Left lung (tissue), 4 donors: ENCODE measurements at regions not wholly inside any gene's neighbourhood (a gene's known extent, or its start where the extent isn't known, plus 50 kb on each side); places are given as distances from the start of the nearest gene placed in this dataset.
"Not testable (repeated sequence)": the region's sequence is repeated elsewhere in the genome, so short reads cannot be mapped to it uniquely, and the experiment has no call there.

Source experiments
- ATAC-seq: fragments of 200-7000 bp; cut with Tn5 transposase; one replicate; pipeline ENCODE4 v1.9.1; 2020; ENCODE audit warnings: moderate library complexity
- DNase-seq, 4 donors: peaks; one replicate each; pipeline ENCODE4 v3.0.0-alpha.2; 2013 to 2020
- H3K27ac ChIP-seq, 2 donors: fragments of 200-600 bp; sonication (generic) in 1 of 2; one replicate each; pipeline versions ENCODE4 v1.5.0 to v1.8.0; 2020 to 2021
- H3K27me3 ChIP-seq, 2 donors: fragments of 200-600 bp; sonication (generic) in 1 of 2; one replicate each; pipeline versions ENCODE4 v1.5.0 to v1.8.0; 2020 to 2021
- H3K36me3 ChIP-seq, 2 donors: fragments of 200-600 bp; sonication (generic) in 1 of 2; one replicate each; pipeline versions ENCODE4 v1.5.0 to v1.8.0; 2020 to 2021
- H3K4me1 ChIP-seq, 2 donors: fragments of 200-600 bp; one replicate each; pipeline ENCODE4 v1.8.0; 2021
- H3K4me3 ChIP-seq, 2 donors: fragments of 200-600 bp; sonication (generic) in 1 of 2; one replicate each; pipeline versions ENCODE4 v1.5.0 to v1.8.0; 2020 to 2021; ENCODE audit warnings: mild to moderate bottlenecking in 1 of 2
- H3K9me3 ChIP-seq, 2 donors: fragments of 200-600 bp; sonication (generic) in 1 of 2; one replicate each; pipeline versions ENCODE4 v1.5.0 to v1.8.0; 2020 to 2021
- intact Hi-C, 2 donors: fragments of 100-400 bp; cut with DNase I; formaldehyde crosslinking; loops; one replicate each; pipeline versions ENCODE4 v1.11.2 to v1.14.2; 2022
- TF ChIP-seq, protein P1 (sequence below), 2 donors: fragments of 200-600 bp; sonication (generic) in 1 of 2; IDR thresholded peaks; one replicate each; pipeline versions ENCODE4 v1.5.0 to v1.8.0; 2021; ENCODE audit warnings: antibody characterized with exemption in 2 of 2
- donor health status: DM: no; HTN: yes; CAD: no.
- donor health status: DM: no; HTN: no; CAD: no.

DNA sequence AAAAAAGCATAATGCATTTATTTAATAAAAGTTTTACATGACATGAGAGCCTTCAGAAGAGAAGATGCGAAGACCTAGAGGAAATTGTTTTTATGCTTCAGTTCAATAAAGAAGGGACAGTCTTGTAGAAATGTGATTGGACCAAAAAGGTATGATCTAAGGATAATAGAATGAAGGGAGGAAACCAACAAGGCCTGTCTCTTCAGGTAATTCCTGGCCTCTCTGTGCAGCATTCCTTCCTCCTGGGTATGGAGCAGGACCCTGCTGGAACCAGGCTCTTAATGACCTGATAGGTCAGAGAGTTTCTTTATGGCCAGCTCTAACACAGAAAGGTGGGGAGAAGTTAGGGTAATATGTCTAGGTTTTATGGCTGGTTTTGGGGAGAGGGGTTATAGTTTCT is 162.8 kb upstream of the HEY2 start:
- Histone ChIP-seq H3K4me3 (no peak overlapping the region), H3K36me3 (no peaks in the 10 kb centered on the region), H3K9me3 (no peaks in the 10 kb centered on the region), H3K4me1 (no peaks in the 10 kb centered on the region), H3K27ac (no peak overlapping the region), H3K27me3 (peaks cover 0 to 6% of the 10 kb centered on the region in 2 donors)
- no peak for DNase-seq
- TF ChIP-seq, protein P1, sequence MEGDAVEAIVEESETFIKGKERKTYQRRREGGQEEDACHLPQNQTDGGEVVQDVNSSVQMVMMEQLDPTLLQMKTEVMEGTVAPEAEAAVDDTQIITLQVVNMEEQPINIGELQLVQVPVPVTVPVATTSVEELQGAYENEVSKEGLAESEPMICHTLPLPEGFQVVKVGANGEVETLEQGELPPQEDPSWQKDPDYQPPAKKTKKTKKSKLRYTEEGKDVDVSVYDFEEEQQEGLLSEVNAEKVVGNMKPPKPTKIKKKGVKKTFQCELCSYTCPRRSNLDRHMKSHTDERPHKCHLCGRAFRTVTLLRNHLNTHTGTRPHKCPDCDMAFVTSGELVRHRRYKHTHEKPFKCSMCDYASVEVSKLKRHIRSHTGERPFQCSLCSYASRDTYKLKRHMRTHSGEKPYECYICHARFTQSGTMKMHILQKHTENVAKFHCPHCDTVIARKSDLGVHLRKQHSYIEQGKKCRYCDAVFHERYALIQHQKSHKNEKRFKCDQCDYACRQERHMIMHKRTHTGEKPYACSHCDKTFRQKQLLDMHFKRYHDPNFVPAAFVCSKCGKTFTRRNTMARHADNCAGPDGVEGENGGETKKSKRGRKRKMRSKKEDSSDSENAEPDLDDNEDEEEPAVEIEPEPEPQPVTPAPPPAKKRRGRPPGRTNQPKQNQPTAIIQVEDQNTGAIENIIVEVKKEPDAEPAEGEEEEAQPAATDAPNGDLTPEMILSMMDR (IDR thresholded peaks at IDR 0.05), result no peak
- intact Hi-C loops, result no loop called here
- ATAC-seq, result no peak

DNA sequence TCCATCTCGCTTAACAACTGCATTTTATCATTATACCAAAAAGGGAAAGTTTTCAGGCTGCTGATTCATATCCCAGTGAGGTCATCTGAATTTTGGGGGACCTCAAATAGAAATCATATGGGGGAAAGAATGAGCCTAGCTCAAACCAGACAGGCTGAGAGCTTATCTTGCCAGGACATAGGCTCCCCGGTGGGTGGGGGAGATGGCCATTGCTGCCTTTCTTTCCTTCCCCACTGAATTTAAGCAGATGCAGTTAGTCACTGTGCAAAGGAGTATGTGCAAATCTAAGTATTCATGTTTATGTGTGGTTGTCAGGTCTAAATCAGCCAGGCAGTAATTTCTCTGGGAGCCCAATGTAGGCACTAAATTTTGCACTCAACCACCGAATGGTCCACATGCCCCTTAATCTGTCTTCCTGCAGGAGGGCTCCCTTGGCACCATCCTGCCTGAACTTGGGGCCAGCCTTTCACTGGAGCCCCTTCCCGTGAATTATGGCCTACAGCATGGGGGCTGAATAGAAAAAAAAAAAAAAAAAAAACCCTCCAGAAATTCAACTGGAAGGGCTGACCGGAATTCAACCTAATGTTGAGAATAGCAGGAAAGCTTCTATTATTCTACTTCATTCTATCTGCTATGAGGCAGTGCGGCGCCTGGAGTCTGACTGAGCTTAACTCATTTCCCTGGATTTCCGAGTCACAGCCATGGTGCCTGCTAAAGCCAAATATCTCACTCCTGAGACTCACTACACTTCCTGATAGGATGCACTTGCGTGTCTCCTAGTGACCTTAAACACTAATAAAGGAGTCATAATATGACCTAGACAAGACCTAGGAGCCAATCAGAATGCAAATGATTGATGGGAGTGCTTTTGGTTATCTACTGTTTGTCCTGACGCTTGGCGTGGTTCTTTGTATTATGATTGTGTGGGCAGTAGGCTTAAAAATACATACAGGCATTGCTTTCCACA is 161.5 kb upstream of the HEY2 start:
- H3K27ac ChIP-seq, result no peak overlapping the region
- no peak overlapping the region for H3K4me3 ChIP-seq
- ATAC-seq, result no peak
- no peaks in the 10 kb centered on the region for H3K9me3 ChIP-seq
- H3K4me1 ChIP-seq, result no peaks in the 10 kb centered on the region
- DNase-seq, result no peak
- intact Hi-C loops, result no loop called here
- H3K36me3 ChIP-seq, result no peaks in the 10 kb centered on the region
- peaks cover 0 to 6% of the 10 kb centered on the region in 2 donors for H3K27me3 ChIP-seq
- TF ChIP-seq, protein P1 (IDR thresholded peaks at IDR 0.05), result no peak

DNA sequence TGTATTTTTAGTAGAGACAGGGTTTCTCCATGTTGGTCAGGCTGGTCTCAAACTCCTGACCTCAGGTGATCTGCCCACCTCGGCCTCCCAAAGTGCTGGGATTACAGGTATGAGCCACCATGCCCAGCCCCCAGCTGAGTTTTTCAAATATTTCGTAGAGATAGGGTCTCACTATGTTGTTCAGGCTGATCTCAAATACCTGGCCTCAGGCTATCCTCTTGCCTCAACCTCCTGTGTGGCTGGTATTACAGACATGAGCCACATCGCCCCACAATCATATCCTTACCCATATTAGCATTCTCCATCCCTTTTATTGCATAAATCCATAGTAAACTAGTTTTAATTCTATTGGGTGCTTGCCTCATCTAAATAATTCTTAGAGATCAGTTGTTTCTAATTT is 157.6 kb upstream of the HEY2 start:
- H3K4me3 ChIP-seq, H3K27ac ChIP-seq, intact Hi-C loops, H3K9me3 ChIP-seq, DNase-seq, H3K4me1 ChIP-seq, H3K27me3 ChIP-seq, ATAC-seq, H3K36me3 ChIP-seq: not testable (repeated sequence)

DNA sequence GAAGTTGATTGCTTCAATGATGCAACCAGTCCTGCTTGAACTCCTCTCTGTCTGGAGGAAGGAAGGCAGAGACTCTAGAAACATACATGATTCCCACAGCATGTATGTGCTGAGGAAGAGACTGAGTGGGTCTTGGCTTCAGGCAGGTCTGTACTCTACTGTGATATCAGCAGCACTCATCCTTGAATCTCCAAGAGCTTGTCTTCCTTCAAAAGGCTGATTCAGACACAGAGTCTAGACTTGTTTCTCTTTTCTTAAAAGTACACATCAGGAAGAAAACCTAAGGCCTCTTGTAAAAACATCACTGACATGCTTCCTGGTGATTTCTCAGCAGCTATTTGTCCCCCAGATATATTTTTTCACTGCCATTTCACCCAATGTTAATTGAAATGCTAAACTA is 155.7 kb upstream of the HEY2 start:
- no peak for DNase-seq
- TF ChIP-seq, protein P1 (IDR thresholded peaks at IDR 0.05), result no peak
- ATAC-seq, result no peak
- intact Hi-C loops, result no loop called here
- H3K9me3 ChIP-seq, result no peaks in the 10 kb centered on the region
- H3K27me3 ChIP-seq, result no peaks in the 10 kb centered on the region
- H3K4me1 ChIP-seq, result no peaks in the 10 kb centered on the region
- H3K27ac ChIP-seq, result no peak overlapping the region
- H3K36me3 ChIP-seq, result no peaks in the 10 kb centered on the region
- H3K4me3 ChIP-seq, result no peak overlapping the region

DNA sequence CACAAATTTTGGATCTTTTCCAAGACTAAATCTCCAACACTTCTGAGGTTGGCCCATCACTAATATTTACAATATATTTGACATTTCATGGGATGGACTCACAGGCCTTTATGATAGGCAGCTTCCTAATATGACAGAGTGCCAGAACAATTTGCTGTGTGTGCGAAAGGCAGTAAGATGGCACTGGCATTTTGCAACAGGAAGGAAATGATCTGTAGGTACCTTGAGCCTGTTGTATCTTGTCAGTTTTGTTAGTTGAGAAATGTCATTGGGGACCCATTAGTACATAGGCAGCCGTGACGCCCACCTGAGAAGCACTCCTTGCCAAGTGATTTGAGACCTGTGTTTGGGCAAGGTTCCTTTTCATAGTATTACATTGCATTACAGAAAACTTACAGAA is 153.4 kb upstream of the HEY2 start:
- intact Hi-C loops, result no loop called here
- no peak for DNase-seq

More for the DNA sequence above, 153.4 kb upstream of the HEY2 start:
- no peaks in the 10 kb centered on the region for H3K36me3 ChIP-seq
- H3K4me1 ChIP-seq, result no peaks in the 10 kb centered on the region
- no peaks in the 10 kb centered on the region for H3K9me3 ChIP-seq
- H3K27me3 ChIP-seq, result no peaks in the 10 kb centered on the region
- TF ChIP-seq, protein P1 (IDR thresholded peaks at IDR 0.05), result no peak
- H3K27ac ChIP-seq, result no peak overlapping the region
- no peak for ATAC-seq
- no peak overlapping the region for H3K4me3 ChIP-seq
